Neural cell (in vitro differentiated cells): ENCODE measurements at regions not wholly inside any gene's neighbourhood (a gene's known extent, or its start where the extent isn't known, plus 50 kb on each side); places are given as distances from the start of the nearest gene placed in this dataset.

Experiments used
- H2AFZ ChIP-seq: fragments of 200-600, 300-800 bp; sonication (generic), shearing (Covaris generic); 2 replicates; pipeline ENCODE4 v1.6.0; 2014; ENCODE audit warnings: low read depth, mild to moderate bottlenecking, antibody characterized with exemption, low read length, moderate library complexity
- H3F3A ChIP-seq: fragments of 200-600 bp; shearing (Covaris generic); 2 replicates; pipeline ENCODE4 v1.6.1; 2016; ENCODE audit warnings: mild to moderate bottlenecking, moderate library complexity, mixed read lengths, antibody characterized with exemption, low read length; ENCODE audit not compliant: insufficient read depth, poor library complexity, severe bottlenecking
- H3K27ac ChIP-seq: fragments of 200-600, 300-800 bp; sonication (generic), shearing (Covaris generic); 2 replicates; pipeline ENCODE4 v1.5.1; 2014; ENCODE audit warnings: mild to moderate bottlenecking, low read length, moderate library complexity
- H3K27me3 ChIP-seq: fragments of 300-800, 200-600 bp; sonication (generic), shearing (Covaris generic); 2 replicates; pipeline ENCODE4 v1.6.0; 2014; ENCODE audit warnings: mild to moderate bottlenecking, low read depth, low read length, moderate library complexity; ENCODE audit not compliant: insufficient read depth
- H3K36me3 ChIP-seq: fragments of 300-800, 200-600 bp; sonication (generic), shearing (Covaris generic); 2 replicates; pipeline ENCODE4 v1.5.1; 2014; ENCODE audit warnings: mild to moderate bottlenecking, antibody characterized with exemption, low read length, moderate library complexity; ENCODE audit not compliant: insufficient read depth
- H3K4me2 ChIP-seq: fragments of 300-800, 200-600 bp; sonication (generic), shearing (Covaris generic); 2 replicates; pipeline ENCODE4 v1.6.0; 2014; ENCODE audit warnings: mild to moderate bottlenecking, low read length
- H3K4me3 ChIP-seq: fragments of 300-800, 200-600 bp; sonication (generic), shearing (Covaris generic); 2 replicates; pipeline ENCODE4 v1.5.1; 2014; ENCODE audit warnings: mild to moderate bottlenecking, low read length, moderate library complexity
- H3K79me2 ChIP-seq: fragments of 200-600 bp; shearing (Covaris generic); replicated peaks from 2 replicates; pipeline ENCODE4 v1.6.0; 2014; ENCODE audit warnings: mild to moderate bottlenecking, low read length, moderate library complexity; ENCODE audit not compliant: insufficient read depth
- H3K9ac ChIP-seq: fragments of 300-800, 200-600 bp; sonication (generic), shearing (Covaris generic); 2 replicates; pipeline ENCODE4 v1.6.1; 2016; ENCODE audit warnings: mild to moderate bottlenecking, low read length, mixed read lengths
- H3K9me2 ChIP-seq: fragments of 200-600 bp; shearing (Covaris generic); 2 replicates; pipeline ENCODE4 v1.6.1; 2016; ENCODE audit warnings: mild to moderate bottlenecking, low read length, mixed read lengths; ENCODE audit not compliant: insufficient read depth
- H3K9me3 ChIP-seq: fragments of 200-600, 300-800 bp; sonication (generic), shearing (Covaris generic); 2 replicates; pipeline ENCODE4 v1.6.1; 2016; ENCODE audit warnings: mild to moderate bottlenecking, mixed run types, low read length, moderate library complexity, mixed read lengths
- H4K20me1 ChIP-seq: fragments of 200-600 bp; shearing (Covaris generic); 2 replicates; pipeline ENCODE4 v1.6.1; 2016; ENCODE audit warnings: mild to moderate bottlenecking, mixed run types; ENCODE audit not compliant: insufficient read depth
- CTCF ChIP-seq: fragments of 450-650 bp; IDR thresholded peaks from 2 replicates; pipeline ENCODE4 v1.5.1; 2014; ENCODE audit warnings: antibody characterized with exemption, mild to moderate bottlenecking, moderate library complexity; ENCODE audit not compliant: poor library complexity, severe bottlenecking
- EP300 ChIP-seq: fragments of 450-650 bp; conservative IDR thresholded peaks from 2 replicates; pipeline ENCODE4 v1.6.1; 2014; ENCODE audit warnings: antibody characterized with exemption, mild to moderate bottlenecking, moderate library complexity; ENCODE audit not compliant: poor library complexity, severe bottlenecking
- EZH2 ChIP-seq: fragments of 200-600, 300-800 bp; shearing (Covaris generic), sonication (generic); IDR thresholded peaks from 2 replicates; pipeline ENCODE4 v1.6.1; 2014; ENCODE audit warnings: antibody characterized with exemption, low read length, borderline replicate concordance, mild to moderate bottlenecking; ENCODE audit not compliant: insufficient read depth, poor library complexity, severe bottlenecking
- MXI1 ChIP-seq: fragments of 450-650 bp; conservative IDR thresholded peaks from 2 replicates; pipeline ENCODE4 v1.6.1; 2014; ENCODE audit warnings: antibody characterized with exemption, mild to moderate bottlenecking; ENCODE audit not compliant: poor library complexity, severe bottlenecking
- POLR2AphosphoS5 ChIP-seq: IDR thresholded peaks from 2 replicates; pipeline ENCODE4 v1.6.1; 2012
- RAD21 ChIP-seq: fragments of 450-650 bp; conservative IDR thresholded peaks from 2 replicates; pipeline ENCODE4 v1.6.1; 2014; ENCODE audit warnings: antibody characterized with exemption, mild to moderate bottlenecking, moderate library complexity
- SMC3 ChIP-seq: fragments of 450-650 bp; conservative IDR thresholded peaks from 2 replicates; pipeline ENCODE4 v1.6.1; 2014; ENCODE audit warnings: antibody characterized with exemption, mild to moderate bottlenecking, moderate library complexity; ENCODE audit not compliant: poor library complexity
- TAF1 ChIP-seq: IDR thresholded peaks from 2 replicates; pipeline ENCODE4 v1.6.1; 2012; ENCODE audit warnings: low read depth
- TF ChIP-seq, protein P1 (sequence below): IDR thresholded peaks from 2 replicates; pipeline ENCODE4 v1.6.1; 2012; ENCODE audit warnings: borderline replicate concordance

GRCh38 chr5:112551419-112552032 lies 132.4 kb upstream of the EPB41L4A start:
- Histone ChIP-seq H3K4me3 (peak overlapping the region; percentile 11), H3K79me2 (no peaks in the 10 kb centered on the region), H3K27ac (peak overlapping the region; percentile 62), H3F3A (peaks cover 11% of the 10 kb centered on the region), H3K9me2 (no peaks in the 10 kb centered on the region), H2AFZ (peak overlapping the region; percentile 9), H4K20me1 (no peaks in the 10 kb centered on the region), H3K27me3 (no peaks in the 10 kb centered on the region), H3K36me3 (no peaks in the 10 kb centered on the region), H3K9me3 (no peaks in the 10 kb centered on the region), H3K4me2 (no peak overlapping the region), H3K9ac (peak overlapping the region; percentile 24)
- peak; percentile 92 for TF ChIP-seq CTCF
- TF ChIP-seq RAD21 = peak; percentile 97
- no peak for TF ChIP-seq EP300
- TF ChIP-seq, protein P1, sequence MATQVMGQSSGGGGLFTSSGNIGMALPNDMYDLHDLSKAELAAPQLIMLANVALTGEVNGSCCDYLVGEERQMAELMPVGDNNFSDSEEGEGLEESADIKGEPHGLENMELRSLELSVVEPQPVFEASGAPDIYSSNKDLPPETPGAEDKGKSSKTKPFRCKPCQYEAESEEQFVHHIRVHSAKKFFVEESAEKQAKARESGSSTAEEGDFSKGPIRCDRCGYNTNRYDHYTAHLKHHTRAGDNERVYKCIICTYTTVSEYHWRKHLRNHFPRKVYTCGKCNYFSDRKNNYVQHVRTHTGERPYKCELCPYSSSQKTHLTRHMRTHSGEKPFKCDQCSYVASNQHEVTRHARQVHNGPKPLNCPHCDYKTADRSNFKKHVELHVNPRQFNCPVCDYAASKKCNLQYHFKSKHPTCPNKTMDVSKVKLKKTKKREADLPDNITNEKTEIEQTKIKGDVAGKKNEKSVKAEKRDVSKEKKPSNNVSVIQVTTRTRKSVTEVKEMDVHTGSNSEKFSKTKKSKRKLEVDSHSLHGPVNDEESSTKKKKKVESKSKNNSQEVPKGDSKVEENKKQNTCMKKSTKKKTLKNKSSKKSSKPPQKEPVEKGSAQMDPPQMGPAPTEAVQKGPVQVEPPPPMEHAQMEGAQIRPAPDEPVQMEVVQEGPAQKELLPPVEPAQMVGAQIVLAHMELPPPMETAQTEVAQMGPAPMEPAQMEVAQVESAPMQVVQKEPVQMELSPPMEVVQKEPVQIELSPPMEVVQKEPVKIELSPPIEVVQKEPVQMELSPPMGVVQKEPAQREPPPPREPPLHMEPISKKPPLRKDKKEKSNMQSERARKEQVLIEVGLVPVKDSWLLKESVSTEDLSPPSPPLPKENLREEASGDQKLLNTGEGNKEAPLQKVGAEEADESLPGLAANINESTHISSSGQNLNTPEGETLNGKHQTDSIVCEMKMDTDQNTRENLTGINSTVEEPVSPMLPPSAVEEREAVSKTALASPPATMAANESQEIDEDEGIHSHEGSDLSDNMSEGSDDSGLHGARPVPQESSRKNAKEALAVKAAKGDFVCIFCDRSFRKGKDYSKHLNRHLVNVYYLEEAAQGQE = no peak
- no peak for TF ChIP-seq EZH2
- TF ChIP-seq MXI1 = peak; percentile 19
- no peak for TF ChIP-seq POLR2AphosphoS5
- TF ChIP-seq TAF1 = no peak
- TF ChIP-seq SMC3 = peak; percentile 98

DNA sequence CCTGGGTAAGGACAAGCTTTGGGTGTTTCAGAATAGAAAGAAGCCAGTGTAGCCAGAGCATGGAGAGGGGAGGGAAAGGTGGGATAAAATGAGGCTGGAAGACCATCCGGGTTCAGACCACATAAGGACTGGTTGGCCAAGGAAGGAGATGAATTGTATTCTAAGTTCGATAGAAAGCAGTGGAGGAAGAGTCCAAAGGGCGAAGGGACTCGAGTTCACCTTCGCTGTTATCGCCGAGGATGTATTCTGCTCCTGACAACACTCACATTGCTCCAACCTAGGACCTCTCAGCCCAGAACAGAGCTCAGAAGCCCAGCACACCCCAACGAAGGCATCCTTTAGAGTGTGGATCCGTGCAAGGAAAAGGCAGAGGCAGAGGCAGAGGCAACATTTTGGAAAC lies 133.1 kb upstream of the EPB41L4A start:
- Histone ChIP-seq H3K27me3 (no peaks in the 10 kb centered on the region), H3K4me3 (peak overlapping the region; percentile 11), H3K9me2 (no peaks in the 10 kb centered on the region), H3K4me2 (no peak overlapping the region), H4K20me1 (no peaks in the 10 kb centered on the region), H3K79me2 (no peaks in the 10 kb centered on the region), H3F3A (peaks cover 11% of the 10 kb centered on the region), H3K9me3 (no peaks in the 10 kb centered on the region), H2AFZ (peak overlapping the region; percentile 9), H3K36me3 (no peaks in the 10 kb centered on the region), H3K27ac (peak overlapping the region; percentile 39), H3K9ac (peak overlapping the region; percentile 22)
- TF ChIP-seq EP300 = no peak
- no peak for TF ChIP-seq EZH2
- no peak for TF ChIP-seq TAF1
- TF ChIP-seq, protein P1 = no peak
- no peak for TF ChIP-seq CTCF
- TF ChIP-seq MXI1 = no peak
- no peak for TF ChIP-seq RAD21
- TF ChIP-seq POLR2AphosphoS5 = no peak
- no peak for TF ChIP-seq SMC3
